SK-N-SH treated with all-trans-retinoic acid at 6 μM for 48 hours (cell line): ENCODE measurements at regions not wholly inside any gene's neighbourhood (a gene's known extent, or its start where the extent isn't known, plus 50 kb on each side); places are given as distances from the start of the nearest gene placed in this dataset.

ENCODE experiments used
- ATAC-seq: fragments of 200-7000 bp; cut with Tn5 transposase; 3 replicates; pipeline ENCODE4 v1.9.1; 2020; ENCODE audit warnings: mild to moderate bottlenecking, moderate library complexity
- ARNTL ChIP-seq: fragments of 450-650 bp; formaldehyde crosslinking; IDR thresholded peaks from 2 replicates; pipeline ENCODE4 v1.5.0; 2020; ENCODE audit warnings: low read depth, mild to moderate bottlenecking, moderate library complexity, borderline replicate concordance
- CSDC2 ChIP-seq: fragments of 250-450 bp; sonication (Bioruptor Pico); IDR thresholded peaks from 2 replicates; pipeline ENCODE4 v1.5.0; 2020; ENCODE audit warnings: mild to moderate bottlenecking, moderate library complexity
- CSRNP3 ChIP-seq: fragments of 250-450 bp; sonication (Bioruptor Pico); IDR thresholded peaks from 2 replicates; pipeline ENCODE4 v1.5.1; 2021; ENCODE audit warnings: mild to moderate bottlenecking, moderate library complexity
- ESRRG ChIP-seq: fragments of 250-450 bp; sonication (Bioruptor Pico); IDR thresholded peaks from 2 replicates; pipeline ENCODE4 v1.6.1; 2021; ENCODE audit warnings: mild to moderate bottlenecking
- GLIS3 ChIP-seq: fragments of 250-450 bp; sonication (Bioruptor Pico); IDR thresholded peaks from 2 replicates; pipeline ENCODE4 v1.5.0; 2020; ENCODE audit warnings: mild to moderate bottlenecking, moderate library complexity
- ISL1 ChIP-seq: fragments of 250-450 bp; sonication (Bioruptor Pico); IDR thresholded peaks from 2 replicates; pipeline ENCODE4 v2.1.2; 2022; ENCODE audit warnings: mild to moderate bottlenecking, moderate library complexity
- OSR1 ChIP-seq: fragments of 250-450 bp; sonication (Bioruptor Pico); IDR thresholded peaks from 2 replicates; pipeline ENCODE4 v1.8.0; 2022; ENCODE audit warnings: moderate library complexity, mild to moderate bottlenecking, inconsistent platforms
- PATZ1 ChIP-seq: fragments of 250-450 bp; sonication (Bioruptor Pico); IDR thresholded peaks from 2 replicates; pipeline ENCODE4 v1.8.0; 2020; ENCODE audit warnings: mild to moderate bottlenecking, moderate library complexity, borderline replicate concordance
- PPARA ChIP-seq: fragments of 250-450 bp; sonication (Bioruptor Pico); IDR thresholded peaks from 2 replicates; pipeline ENCODE4 v1.5.0; 2020; ENCODE audit warnings: mild to moderate bottlenecking, borderline replicate concordance
- RARB ChIP-seq: fragments of 250-450 bp; sonication (Bioruptor Pico); IDR thresholded peaks from 2 replicates; pipeline ENCODE4 v1.8.0; 2021; ENCODE audit warnings: mild to moderate bottlenecking, moderate library complexity
- SNAI2 ChIP-seq: fragments of 250-450 bp; sonication (Bioruptor Pico); IDR thresholded peaks from 2 replicates; pipeline ENCODE4 v1.5.0; 2020; ENCODE audit warnings: mild to moderate bottlenecking, moderate library complexity
- TCF4 ChIP-seq: fragments of 250-450 bp; sonication (Bioruptor Pico); IDR thresholded peaks from 2 replicates; pipeline ENCODE4 v1.8.0; 2021; ENCODE audit warnings: mild to moderate bottlenecking, moderate library complexity, borderline replicate concordance
- TOX ChIP-seq: fragments of 250-450 bp; sonication (Bioruptor Pico); IDR thresholded peaks from 2 replicates; pipeline ENCODE4 v1.8.0; 2021; ENCODE audit warnings: mild to moderate bottlenecking, moderate library complexity, borderline replicate concordance
- TSHZ2 ChIP-seq: fragments of 250-450 bp; sonication (Bioruptor Pico); IDR thresholded peaks from 2 replicates; pipeline ENCODE4 v1.5.0; 2020; ENCODE audit warnings: mild to moderate bottlenecking, moderate library complexity
- ZC3H10 ChIP-seq: fragments of 250-450 bp; sonication (Bioruptor Pico); IDR thresholded peaks from 2 replicates; pipeline ENCODE4 v1.5.1; 2021; ENCODE audit warnings: mild to moderate bottlenecking, moderate library complexity
- ZFP3 ChIP-seq: fragments of 250-450 bp; sonication (Bioruptor Pico); IDR thresholded peaks from 2 replicates; pipeline ENCODE4 v1.5.0; 2020; ENCODE audit warnings: mild to moderate bottlenecking, moderate library complexity
- ZFP30 ChIP-seq: fragments of 450-650 bp; formaldehyde crosslinking; IDR thresholded peaks from 2 replicates; pipeline ENCODE4 v1.5.0; 2022; ENCODE audit warnings: mild to moderate bottlenecking, moderate library complexity
- ZNF565 ChIP-seq: fragments of 450-650 bp; formaldehyde crosslinking; conservative IDR thresholded peaks from 2 replicates; pipeline ENCODE4 v1.5.0; 2020; ENCODE audit warnings: low read depth, mild to moderate bottlenecking, moderate library complexity
- ZNF70 ChIP-seq: fragments of 450-650 bp; formaldehyde crosslinking; IDR thresholded peaks from 2 replicates; pipeline ENCODE4 v1.5.0; 2020; ENCODE audit warnings: mild to moderate bottlenecking, moderate library complexity
- ZNF8 ChIP-seq: fragments of 450-650 bp; formaldehyde crosslinking; IDR thresholded peaks from 2 replicates; pipeline ENCODE4 v1.5.0; 2020; ENCODE audit warnings: mild to moderate bottlenecking, moderate library complexity

GRCh38 chr1:5661196-5662085 is 330.8 kb downstream of the NPHP4 start (continued):
- TF ChIP-seq PATZ1 (CRISPR knock-in tag): no peak
- no peak for TF ChIP-seq ZNF565
- TF ChIP-seq TOX (CRISPR knock-in tag): no peak
- no peak for TF ChIP-seq ESRRG (CRISPR knock-in tag)

GRCh38 chr1:5660141-5660935 is 331.9 kb downstream of the NPHP4 start:
- TF ChIP-seq ARNTL (no peak), OSR1 (no peak), ZNF8 (CRISPR knock-in tag) (no peak), CSRNP3 (CRISPR knock-in tag) (no peak), ZFP30 (no peak)
- TF ChIP-seq, all 23 proteins: peak for 0
- ATAC-seq: no peak

- no peak for TF ChIP-seq PATZ1 (CRISPR knock-in tag)
- TF ChIP-seq TSHZ2: no peak
- TF ChIP-seq SNAI2 (CRISPR knock-in tag): no peak
- TF ChIP-seq CSDC2 (CRISPR knock-in tag): no peak
- TF ChIP-seq ZFP30: no peak
- TF ChIP-seq CSRNP3 (CRISPR knock-in tag): no peak
- no peak for TF ChIP-seq ARNTL
- no peak for TF ChIP-seq ZNF8 (CRISPR knock-in tag)
- no peak for TF ChIP-seq RARB (CRISPR knock-in tag)
- TF ChIP-seq ZNF70: no peak
- no peak for TF ChIP-seq GLIS3
- TF ChIP-seq ISL1 (CRISPR knock-in tag): no peak
- TF ChIP-seq ZFP3 (CRISPR knock-in tag): no peak
- TF ChIP-seq ZC3H10 (CRISPR knock-in tag): no peak
- TF ChIP-seq TOX (CRISPR knock-in tag): no peak
- no peak for TF ChIP-seq TCF4
- no peak for TF ChIP-seq ESRRG (CRISPR knock-in tag)
- TF ChIP-seq OSR1: no peak
- TF ChIP-seq PPARA (CRISPR knock-in tag): no peak
- no peak for ATAC-seq
Observed at GRCh38 chr1:5659606-5660005, 332.6 kb downstream of the NPHP4 start.
